ENCODE measurements at regions not wholly inside any gene's neighbourhood (a gene's known extent, or its start where the extent isn't known, plus 50 kb on each side); places are given as distances from the start of the nearest gene placed in this dataset.

DNA sequence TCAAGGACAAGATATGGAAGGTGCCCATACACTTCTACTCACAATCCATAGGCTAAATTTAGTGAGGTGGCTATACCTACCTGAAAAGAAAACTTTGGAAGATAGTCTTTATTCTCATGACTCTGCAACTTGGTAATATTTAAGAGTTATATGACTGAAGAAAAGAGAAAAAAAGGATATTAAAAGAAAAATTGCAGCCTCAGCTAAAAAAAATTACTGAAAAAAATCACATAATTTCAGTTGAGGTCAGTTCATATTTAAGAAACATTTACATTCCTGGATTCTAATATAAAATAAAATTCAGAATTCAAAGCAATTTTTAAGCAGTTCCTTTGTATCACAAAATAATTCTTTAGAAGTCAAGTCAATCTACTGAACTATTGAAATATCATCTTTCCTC lies 166.5 kb downstream of the GABRG1 start:
- no peak for TF ChIP-seq ZNF565 (CRISPR knock-in tag; conservative IDR thresholded peaks at IDR 0.05; ENCODE audit: low read depth)
- TF ChIP-seq ZFP3 (CRISPR knock-in tag; IDR thresholded peaks at IDR 0.05) = no peak
- no peak for TF ChIP-seq GLIS3 (CRISPR knock-in tag; IDR thresholded peaks at IDR 0.05)
- TF ChIP-seq CSDC2 (CRISPR knock-in tag; IDR thresholded peaks at IDR 0.05) = no peak
- no peak for TF ChIP-seq PPARA (CRISPR knock-in tag; IDR thresholded peaks at IDR 0.05; ENCODE audit: borderline replicate concordance)
- TF ChIP-seq ZC3H10 (CRISPR knock-in tag; IDR thresholded peaks at IDR 0.05) = no peak
- no peak for TF ChIP-seq ZFP30 (CRISPR knock-in tag; IDR thresholded peaks at IDR 0.05)
- no peak for TF ChIP-seq ESRRG (CRISPR knock-in tag; IDR thresholded peaks at IDR 0.05)
- no peak for TF ChIP-seq ZNF8 (CRISPR knock-in tag; IDR thresholded peaks at IDR 0.05)
- TF ChIP-seq TCF4 (CRISPR knock-in tag; IDR thresholded peaks at IDR 0.05; ENCODE audit: borderline replicate concordance) = no peak
- no peak for TF ChIP-seq ARNTL (CRISPR knock-in tag; IDR thresholded peaks at IDR 0.05; ENCODE audit: borderline replicate concordance, low read depth)
- no peak for TF ChIP-seq OSR1 (CRISPR knock-in tag; IDR thresholded peaks at IDR 0.05)
- TF ChIP-seq TOX (CRISPR knock-in tag; IDR thresholded peaks at IDR 0.05; ENCODE audit: borderline replicate concordance) = no peak
- no peak for TF ChIP-seq ZNF70 (CRISPR knock-in tag; IDR thresholded peaks at IDR 0.05)
- TF ChIP-seq, protein P1, sequence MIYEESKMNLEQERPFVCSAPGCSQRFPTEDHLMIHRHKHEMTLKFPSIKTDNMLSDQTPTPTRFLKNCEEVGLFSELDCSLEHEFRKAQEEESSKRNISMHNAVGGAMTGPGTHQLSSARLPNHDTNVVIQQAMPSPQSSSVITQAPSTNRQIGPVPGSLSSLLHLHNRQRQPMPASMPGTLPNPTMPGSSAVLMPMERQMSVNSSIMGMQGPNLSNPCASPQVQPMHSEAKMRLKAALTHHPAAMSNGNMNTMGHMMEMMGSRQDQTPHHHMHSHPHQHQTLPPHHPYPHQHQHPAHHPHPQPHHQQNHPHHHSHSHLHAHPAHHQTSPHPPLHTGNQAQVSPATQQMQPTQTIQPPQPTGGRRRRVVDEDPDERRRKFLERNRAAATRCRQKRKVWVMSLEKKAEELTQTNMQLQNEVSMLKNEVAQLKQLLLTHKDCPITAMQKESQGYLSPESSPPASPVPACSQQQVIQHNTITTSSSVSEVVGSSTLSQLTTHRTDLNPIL (CRISPR knock-in tag; IDR thresholded peaks at IDR 0.05; ENCODE audit: low read depth) = no peak
- no peak for TF ChIP-seq PATZ1 (CRISPR knock-in tag; IDR thresholded peaks at IDR 0.05; ENCODE audit: borderline replicate concordance)
- no peak for TF ChIP-seq ISL1 (CRISPR knock-in tag; IDR thresholded peaks at IDR 0.05)
- TF ChIP-seq SNAI2 (CRISPR knock-in tag; IDR thresholded peaks at IDR 0.05) = no peak
- TF ChIP-seq RARB (CRISPR knock-in tag; IDR thresholded peaks at IDR 0.05) = no peak
- TF ChIP-seq TSHZ2 (CRISPR knock-in tag; IDR thresholded peaks at IDR 0.05) = no peak
- no peak for ATAC-seq

DNA sequence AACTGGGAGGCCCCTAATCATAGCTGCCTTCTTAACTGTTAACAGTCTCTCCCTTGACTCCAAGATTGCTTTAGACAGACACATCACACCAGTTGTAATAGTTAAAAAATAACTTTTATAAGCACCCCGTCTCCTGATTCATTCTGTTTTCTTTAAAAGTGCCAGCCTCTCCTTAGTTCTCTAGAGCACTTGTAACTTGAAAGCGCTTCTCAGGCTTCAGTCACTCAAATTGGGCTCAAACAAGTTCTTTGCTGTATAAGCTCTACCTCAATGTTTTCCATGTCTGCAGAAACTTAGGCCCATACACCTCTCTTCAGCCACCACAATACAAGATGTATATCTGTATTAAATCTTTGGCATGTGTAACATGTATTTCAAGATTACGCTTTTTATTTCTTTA lies 169.6 kb downstream of the GABRG1 start:
- TF ChIP-seq ISL1 (CRISPR knock-in tag; IDR thresholded peaks at IDR 0.05) = no peak
- TF ChIP-seq ZNF70 (CRISPR knock-in tag; IDR thresholded peaks at IDR 0.05) = no peak
- no peak for TF ChIP-seq RARB (CRISPR knock-in tag; IDR thresholded peaks at IDR 0.05)
- no peak for TF ChIP-seq POU6F1 (CRISPR knock-in tag; IDR thresholded peaks at IDR 0.05; ENCODE audit: borderline replicate concordance, low read depth)
- TF ChIP-seq ZFP3 (CRISPR knock-in tag; IDR thresholded peaks at IDR 0.05) = no peak
- TF ChIP-seq TOX (CRISPR knock-in tag; IDR thresholded peaks at IDR 0.05; ENCODE audit: borderline replicate concordance) = no peak
- TF ChIP-seq, protein P1 (CRISPR knock-in tag; IDR thresholded peaks at IDR 0.05; ENCODE audit: low read depth) = no peak
- no peak for TF ChIP-seq ZFP30 (CRISPR knock-in tag; IDR thresholded peaks at IDR 0.05)
- no peak for TF ChIP-seq PPARA (CRISPR knock-in tag; IDR thresholded peaks at IDR 0.05; ENCODE audit: borderline replicate concordance)
- TF ChIP-seq GLIS3 (CRISPR knock-in tag; IDR thresholded peaks at IDR 0.05) = no peak
- TF ChIP-seq ZNF565 (CRISPR knock-in tag; conservative IDR thresholded peaks at IDR 0.05; ENCODE audit: low read depth) = no peak
- no peak for TF ChIP-seq TSHZ2 (CRISPR knock-in tag; IDR thresholded peaks at IDR 0.05)
- no peak for ATAC-seq

Data from SK-N-SH treated with all-trans-retinoic acid at 6 μM for 48 hours (cell line).